ENCODE measurements at regions not wholly inside any gene's neighbourhood (a gene's known extent, or its start where the extent isn't known, plus 50 kb on each side); places are given as distances from the start of the nearest gene placed in this dataset.

GRCh38 chr1:2874607-2875480, 73.4 kb upstream of the TTC34 start:
- peaks cover 22% of the 10 kb centered on the region for H3K9me3 Mint-ChIP-seq
- H3K27ac Mint-ChIP-seq: no peak overlapping the region
- no peaks in the 10 kb centered on the region for H3K4me1 Mint-ChIP-seq (ENCODE audit: low read depth)
- no peak overlapping the region for H3K4me3 Mint-ChIP-seq
- intact Hi-C loops (cut with micrococcal nuclease): no loop called here
- H3K27me3 Mint-ChIP-seq: no peaks in the 10 kb centered on the region
- no peaks in the 10 kb centered on the region for H3K36me3 Mint-ChIP-seq (ENCODE audit: low read depth)

- Mint-ChIP-seq H3K36me3 (ENCODE audit: low read depth) (no peaks in the 10 kb centered on the region), H3K9me3 (peaks cover 12% of the 10 kb centered on the region), H3K4me1 (ENCODE audit: low read depth) (no peaks in the 10 kb centered on the region), H3K27me3 (no peaks in the 10 kb centered on the region), H3K27ac (no peak overlapping the region), H3K4me3 (no peak overlapping the region)
- intact Hi-C loops (cut with micrococcal nuclease): no loop called here
Measured at GRCh38 chr1:2875707-2876561, 74.4 kb upstream of the TTC34 start.

- no peaks in the 10 kb centered on the region for H3K4me1 Mint-ChIP-seq (ENCODE audit: low read depth)
- no peak overlapping the region for H3K4me3 Mint-ChIP-seq
- intact Hi-C loops (cut with micrococcal nuclease): no loop called here
- no peak overlapping the region for H3K27ac Mint-ChIP-seq
- no peaks in the 10 kb centered on the region for H3K36me3 Mint-ChIP-seq (ENCODE audit: low read depth)
- H3K27me3 Mint-ChIP-seq: no peaks in the 10 kb centered on the region
- peaks cover 3% of the 10 kb centered on the region for H3K9me3 Mint-ChIP-seq
Measured at GRCh38 chr1:2876846-2877245, 75.4 kb upstream of the TTC34 start.

- H3K27me3 Mint-ChIP-seq: no peaks in the 10 kb centered on the region
- no peak overlapping the region for H3K27ac Mint-ChIP-seq
- intact Hi-C loops (cut with micrococcal nuclease): no loop called here
- H3K4me1 Mint-ChIP-seq (ENCODE audit: low read depth): no peaks in the 10 kb centered on the region
- H3K4me3 Mint-ChIP-seq: no peak overlapping the region
- no peaks in the 10 kb centered on the region for H3K9me3 Mint-ChIP-seq
- H3K36me3 Mint-ChIP-seq (ENCODE audit: low read depth): no peaks in the 10 kb centered on the region
Measured at GRCh38 chr1:2877391-2877790, 75.9 kb upstream of the TTC34 start.

GRCh38 chr1:2878591-2878990, 77.1 kb upstream of the TTC34 start:
- H3K36me3 Mint-ChIP-seq (ENCODE audit: low read depth): no peaks in the 10 kb centered on the region
- intact Hi-C loops (cut with micrococcal nuclease): no loop called here
- no peak overlapping the region for H3K4me3 Mint-ChIP-seq
- no peak overlapping the region for H3K27ac Mint-ChIP-seq
- H3K4me1 Mint-ChIP-seq (ENCODE audit: low read depth): no peaks in the 10 kb centered on the region
- H3K9me3 Mint-ChIP-seq: no peaks in the 10 kb centered on the region
- H3K27me3 Mint-ChIP-seq: no peaks in the 10 kb centered on the region

GRCh38 chr1:2879026-2879425, 77.5 kb upstream of the TTC34 start:
- Mint-ChIP-seq H3K27me3 (no peaks in the 10 kb centered on the region), H3K9me3 (no peaks in the 10 kb centered on the region), H3K4me1 (ENCODE audit: low read depth) (no peaks in the 10 kb centered on the region), H3K4me3 (no peak overlapping the region), H3K36me3 (ENCODE audit: low read depth) (no peaks in the 10 kb centered on the region), H3K27ac (no peak overlapping the region)
- intact Hi-C loops (cut with micrococcal nuclease): no loop called here

GRCh38 chr1:2879591-2879990, 78.1 kb upstream of the TTC34 start:
- Mint-ChIP-seq H3K4me1 (ENCODE audit: low read depth) (no peaks in the 10 kb centered on the region), H3K9me3 (no peaks in the 10 kb centered on the region), H3K36me3 (ENCODE audit: low read depth) (no peaks in the 10 kb centered on the region), H3K4me3 (no peak overlapping the region), H3K27me3 (no peaks in the 10 kb centered on the region), H3K27ac (no peak overlapping the region)
- intact Hi-C loops (cut with micrococcal nuclease): no loop called here

- intact Hi-C loops (cut with micrococcal nuclease): no loop called here
- Mint-ChIP-seq H3K9me3 (no peaks in the 10 kb centered on the region), H3K27ac (no peak overlapping the region), H3K27me3 (no peaks in the 10 kb centered on the region), H3K4me1 (ENCODE audit: low read depth) (no peaks in the 10 kb centered on the region), H3K36me3 (ENCODE audit: low read depth) (no peaks in the 10 kb centered on the region), H3K4me3 (no peak overlapping the region)
Measured at GRCh38 chr1:2880086-2880485, 78.6 kb upstream of the TTC34 start.

GRCh38 chr1:2880812-2881295, 79.4 kb upstream of the TTC34 start:
- Mint-ChIP-seq H3K36me3 (ENCODE audit: low read depth) (no peaks in the 10 kb centered on the region), H3K9me3 (no peaks in the 10 kb centered on the region), H3K4me1 (ENCODE audit: low read depth) (no peaks in the 10 kb centered on the region), H3K4me3 (no peak overlapping the region), H3K27me3 (no peaks in the 10 kb centered on the region), H3K27ac (no peak overlapping the region)
- intact Hi-C loops (cut with micrococcal nuclease): no loop called here

GRCh38 chr1:2881556-2881955, 80.1 kb upstream of the TTC34 start:
- H3K4me1 Mint-ChIP-seq (ENCODE audit: low read depth): no peaks in the 10 kb centered on the region
- no peak overlapping the region for H3K27ac Mint-ChIP-seq
- intact Hi-C loops (cut with micrococcal nuclease): no loop called here
- no peaks in the 10 kb centered on the region for H3K27me3 Mint-ChIP-seq
- H3K4me3 Mint-ChIP-seq: no peak overlapping the region
- H3K9me3 Mint-ChIP-seq: no peaks in the 10 kb centered on the region
- no peaks in the 10 kb centered on the region for H3K36me3 Mint-ChIP-seq (ENCODE audit: low read depth)

- peaks cover under 1% of the 10 kb centered on the region for H3K4me1 Mint-ChIP-seq (ENCODE audit: low read depth)
- no peak overlapping the region for H3K27ac Mint-ChIP-seq
- peaks cover 4% of the 10 kb centered on the region for H3K27me3 Mint-ChIP-seq
- H3K36me3 Mint-ChIP-seq (ENCODE audit: low read depth): no peaks in the 10 kb centered on the region
- no peak overlapping the region for H3K4me3 Mint-ChIP-seq
- H3K9me3 Mint-ChIP-seq: no peaks in the 10 kb centered on the region
- intact Hi-C loops (cut with micrococcal nuclease): no loop called here
Measured at GRCh38 chr1:2882966-2883696, 81.6 kb upstream of the TTC34 start.

GRCh38 chr1:2885001-2885400, 83.5 kb upstream of the TTC34 start:
- intact Hi-C loops (cut with micrococcal nuclease): no loop called here
- no peaks in the 10 kb centered on the region for H3K9me3 Mint-ChIP-seq
- no peak overlapping the region for H3K4me3 Mint-ChIP-seq
- H3K36me3 Mint-ChIP-seq (ENCODE audit: low read depth): no peaks in the 10 kb centered on the region
- H3K27ac Mint-ChIP-seq: no peak overlapping the region
- H3K27me3 Mint-ChIP-seq: peaks cover 18% of the 10 kb centered on the region
- H3K4me1 Mint-ChIP-seq (ENCODE audit: low read depth): peaks cover 7% of the 10 kb centered on the region

GRCh38 chr1:2886631-2887030, 85.1 kb upstream of the TTC34 start:
- Mint-ChIP-seq H3K4me1 (ENCODE audit: low read depth) (peaks cover 7% of the 10 kb centered on the region), H3K27me3 (peaks cover 18% of the 10 kb centered on the region), H3K27ac (no peak overlapping the region), H3K9me3 (no peaks in the 10 kb centered on the region), H3K36me3 (ENCODE audit: low read depth) (no peaks in the 10 kb centered on the region), H3K4me3 (no peak overlapping the region)
- intact Hi-C loops (cut with micrococcal nuclease): no loop called here
